ENCODE measurements at regions not wholly inside any gene's neighbourhood (a gene's known extent, or its start where the extent isn't known, plus 50 kb on each side); places are given as distances from the start of the nearest gene placed in this dataset.

DNA sequence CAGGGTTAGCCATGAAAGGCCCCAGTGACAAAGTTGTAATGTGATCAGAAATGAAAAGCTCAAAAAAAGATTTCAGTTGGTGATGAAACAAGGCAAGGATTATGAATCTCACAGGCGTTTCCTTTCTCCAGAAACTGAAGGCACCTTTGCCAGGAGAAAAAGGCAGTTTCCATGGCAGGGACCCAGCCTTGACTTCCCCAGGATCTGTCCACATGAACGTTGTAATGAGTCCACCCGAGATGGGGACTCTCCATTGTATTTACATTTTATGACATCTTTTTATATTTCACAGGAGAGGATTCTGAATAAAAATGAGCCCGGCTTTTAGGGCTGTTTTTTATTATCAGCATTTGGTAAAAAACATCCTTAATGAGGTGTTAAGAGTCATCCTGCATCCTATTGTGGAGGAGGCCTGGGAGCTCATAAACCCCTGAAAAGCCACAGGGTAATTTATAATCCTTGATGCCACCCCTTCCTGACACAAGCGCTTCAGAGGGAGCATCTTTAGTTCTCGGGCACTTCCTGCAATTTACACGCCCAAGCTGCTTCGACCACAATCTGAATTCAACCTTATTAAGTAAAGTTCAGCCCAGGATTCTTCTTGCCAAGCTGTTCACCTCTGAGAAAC is 74.1 kb upstream of the SALL4 start:
- no peak for DNase-seq (ENCODE audit: low read depth in 3 of 3)

GRCh38 chr20:51873652-51874051 is 71.3 kb upstream of the SALL4 start:
- DNase-seq (ENCODE audit: low read depth in 3 of 3) = no peak

DNA sequence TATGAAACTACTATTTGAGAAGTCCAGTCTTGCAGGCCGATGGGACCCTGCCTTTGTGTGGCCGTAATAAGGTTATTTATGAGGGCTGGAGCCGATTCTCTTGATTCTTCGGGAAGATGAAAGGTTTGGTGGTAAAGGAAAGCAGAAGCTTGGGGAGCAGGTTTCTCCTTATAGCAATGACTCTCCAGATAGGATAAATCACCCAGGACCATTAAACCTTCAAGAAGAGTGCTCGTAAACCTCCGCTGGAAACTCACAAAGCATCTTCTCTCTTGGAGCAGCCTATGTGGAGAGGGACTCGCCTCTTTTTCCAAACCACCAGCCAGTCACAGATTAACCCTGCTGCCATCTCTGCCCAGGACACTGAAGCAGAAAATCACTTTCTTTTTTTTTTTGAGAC is 69.6 kb upstream of the SALL4 start:
- no peak for DNase-seq (ENCODE audit: low read depth in 3 of 3)

DNA sequence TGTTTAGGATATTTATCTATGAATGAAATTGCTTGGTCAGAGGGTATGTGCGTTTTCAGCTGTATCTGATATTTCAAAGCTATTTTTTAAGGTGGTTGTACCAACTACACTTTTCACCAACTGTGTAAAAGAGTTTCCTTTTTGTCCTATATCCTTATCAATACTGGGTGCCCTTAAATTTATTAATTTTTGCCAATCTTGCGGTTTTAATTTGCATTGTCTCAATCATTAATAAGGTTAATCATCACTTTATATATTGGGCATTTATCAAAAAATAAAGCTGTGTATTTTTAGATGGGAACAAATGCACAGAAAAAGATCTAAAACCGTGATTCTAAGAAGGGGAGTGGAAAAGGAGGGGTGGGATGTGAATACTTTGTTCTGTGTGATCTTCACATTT is 66.7 kb upstream of the SALL4 start:
- no peak for DNase-seq (ENCODE audit: low read depth in 3 of 3)

GRCh38 chr20:51867251-51867650 is 64.9 kb upstream of the SALL4 start:
- DNase-seq (ENCODE audit: low read depth in 3 of 3) = no peak

GRCh38 chr20:51864967-51865366 is 62.6 kb upstream of the SALL4 start:
- no peak for DNase-seq (ENCODE audit: low read depth in 3 of 3)

DNA sequence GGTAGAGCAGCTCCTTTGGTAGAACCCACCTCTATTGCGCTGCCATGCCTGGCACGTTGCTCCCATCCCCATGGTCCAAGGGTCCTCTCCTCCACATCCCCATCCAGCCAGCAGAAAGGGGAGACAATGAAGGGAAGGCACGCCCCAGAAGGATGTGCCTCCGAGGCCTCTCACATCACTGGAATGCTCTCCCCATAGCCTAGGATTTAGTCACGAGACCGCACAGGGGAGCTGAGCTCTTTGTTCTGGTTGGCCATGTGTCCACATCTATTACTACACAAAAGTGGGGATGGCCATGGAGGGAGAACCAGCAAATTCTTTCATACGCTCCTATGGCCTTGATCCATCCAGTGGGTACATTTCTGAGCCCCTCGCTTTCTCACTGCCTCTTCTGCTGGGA is 60.5 kb upstream of the SALL4 start:
- DNase-seq (ENCODE audit: low read depth in 3 of 3) = no peak

GRCh38 chr20:51861726-51862466 is 59.6 kb upstream of the SALL4 start:
- no peak for DNase-seq (ENCODE audit: low read depth in 3 of 3)

DNA sequence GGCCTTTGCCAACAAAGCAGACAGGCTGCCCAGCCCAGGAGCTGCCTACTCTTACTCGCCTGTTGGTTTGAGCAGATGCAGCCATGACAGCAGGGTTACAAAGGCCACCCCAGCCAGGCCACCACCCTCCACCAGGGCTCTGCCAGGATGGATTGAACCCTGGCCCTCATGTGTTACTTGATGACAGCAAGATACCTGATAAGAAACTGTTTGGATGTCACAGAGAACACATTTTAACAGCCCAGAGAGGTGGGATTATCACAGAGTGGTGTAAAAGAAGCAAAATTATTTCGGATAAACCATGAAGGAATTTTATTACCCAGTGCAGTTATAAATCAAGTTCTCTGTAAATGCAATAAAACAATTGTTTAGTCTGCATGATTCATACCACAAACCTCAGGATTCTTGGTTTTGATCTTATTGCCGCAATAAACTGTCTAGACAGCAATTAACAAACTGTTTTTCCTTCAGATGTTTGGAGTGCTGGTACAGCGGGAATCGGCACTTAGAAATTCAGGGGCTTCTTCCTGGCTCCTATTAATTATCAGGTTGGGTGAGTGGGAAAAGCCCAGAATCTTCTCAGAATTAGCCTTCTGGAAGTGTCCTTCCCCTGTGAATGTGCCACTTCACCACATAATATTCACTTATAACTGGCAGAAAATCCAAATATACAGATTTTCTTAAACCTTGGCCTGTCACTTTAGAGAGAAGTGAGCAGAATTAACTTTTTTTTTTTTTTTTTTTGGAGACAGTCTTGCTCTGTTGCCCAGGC is 58.0 kb upstream of the SALL4 start:
- DNase-seq (ENCODE audit: low read depth in 3 of 3) = no peak

DNA sequence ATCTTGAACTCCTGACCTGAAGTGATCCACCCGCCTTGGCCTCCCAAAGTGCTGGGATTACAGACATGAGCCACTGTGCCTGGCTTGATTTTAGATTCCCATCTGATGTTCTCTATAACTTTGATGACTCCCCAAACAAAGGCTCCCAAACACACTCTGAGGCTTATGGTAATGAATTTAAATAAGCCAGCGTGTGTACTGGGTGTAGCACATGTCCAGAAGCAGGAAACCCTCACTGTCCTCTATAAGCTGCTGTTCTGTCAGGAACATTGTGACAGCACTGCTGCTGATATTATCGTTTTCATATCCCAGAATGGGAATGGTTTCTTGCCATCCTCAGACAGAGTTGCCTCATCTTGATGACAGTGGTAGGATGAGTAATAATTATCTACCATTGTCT is 54.1 kb upstream of the SALL4 start:
- DNase-seq (ENCODE audit: low read depth in 3 of 3) = no peak

DNA sequence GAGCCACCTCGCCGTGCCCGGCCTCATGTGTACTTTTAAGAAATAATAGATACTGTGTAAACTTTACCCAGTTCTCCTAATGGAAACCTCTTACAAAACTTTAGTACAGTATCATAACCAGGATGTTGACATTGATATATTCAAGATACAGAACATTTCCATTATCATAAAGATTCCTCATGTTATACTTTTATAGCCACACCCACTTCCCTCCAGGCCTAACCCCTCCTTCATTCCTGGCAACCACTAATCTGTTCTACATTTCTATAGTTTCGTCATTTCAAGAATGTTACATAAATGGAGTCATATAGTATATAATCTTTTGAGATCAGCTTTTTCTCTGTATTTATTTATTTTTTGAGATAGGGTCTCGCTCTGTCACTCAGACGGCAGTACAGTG is 52.6 kb upstream of the SALL4 start:
- no peak for DNase-seq (ENCODE audit: low read depth in 3 of 3)

Measured in stimulated activated CD4-positive, alpha-beta T cell treated with anti-CD3 and anti-CD28 coated beads, TNF-alpha, amount 100 ng/mL, for 4 hours (primary cell).